Caco-2 (cell line): ENCODE measurements at regions not wholly inside any gene's neighbourhood (a gene's known extent, or its start where the extent isn't known, plus 50 kb on each side); places are given as distances from the start of the nearest gene placed in this dataset.
"Not testable (repeated sequence)": the region's sequence is repeated elsewhere in the genome, so short reads cannot be mapped to it uniquely, and the experiment has no call there.

Experiments
- BruUV-seq: library from RNA; stranded (reverse); fragments of 400-500 nt; replicated peaks from 2 replicates; lab custom pipeline; 2021; lab: Mats Ljungman, UMichigan
- CTCF ChIA-PET: fragments of 300-600 bp; sonication (Branson Sonifier 250); formaldehyde crosslinking; loops from one replicate; lab custom pipeline; 2022; ENCODE audit warnings: antibody characterized with exemption; lab: Charles Lee
- POLR2A ChIA-PET: fragments of 300-600 bp; sonication (Branson Sonifier 250); formaldehyde crosslinking; loops from one replicate; lab custom pipeline; 2022; ENCODE audit warnings: antibody characterized with exemption; lab: Charles Lee
- DNase-seq, 2 experiments: peaks; one replicate each; pipeline versions ENCODE4 v3.0.0 to v3.0.0-alpha.2; 2020 to 2022
- H3K27me3 ChIP-seq: replicated peaks from 2 replicates; pipeline ENCODE4 v1.6.0; 2011; ENCODE audit warnings: low read length; ENCODE audit not compliant: control insufficient read depth, insufficient read depth
- H3K36me3 ChIP-seq: 2 replicates; pipeline ENCODE4 v1.5.1; 2011; ENCODE audit warnings: low read length; ENCODE audit not compliant: control insufficient read depth, insufficient read depth
- H3K4me1 ChIP-seq: fragments of 250-450 bp; sonication (Bioruptor Pico); 2 replicates; pipeline ENCODE4 v1.5.1; 2020; ENCODE audit warnings: mild to moderate bottlenecking
- H3K4me3 ChIP-seq: 2 replicates; pipeline ENCODE4 v1.5.1; 2011; ENCODE audit warnings: low read depth, mild to moderate bottlenecking, control low read depth, low read length
- H3K9me3 ChIP-seq: fragments of 250-450 bp; sonication (Bioruptor Pico); 2 replicates; pipeline ENCODE4 v1.5.1; 2020; ENCODE audit warnings: mild to moderate bottlenecking, moderate library complexity
- H3K27ac Mint-ChIP-seq: one replicate; pipeline ENCODE4 v1.8.0; 2022; ENCODE audit warnings: mixed read lengths; ENCODE audit not compliant: unreplicated experiment
- H3K27me3 Mint-ChIP-seq: one replicate; pipeline ENCODE4 v1.8.0; 2022; ENCODE audit warnings: mixed read lengths; ENCODE audit not compliant: insufficient read depth, unreplicated experiment
- H3K36me3 Mint-ChIP-seq: one replicate; pipeline ENCODE4 v1.8.0; 2022; ENCODE audit warnings: mild to moderate bottlenecking, mixed read lengths; ENCODE audit not compliant: insufficient read depth, unreplicated experiment
- H3K4me1 Mint-ChIP-seq: one replicate; pipeline ENCODE4 v1.8.0; 2022; ENCODE audit warnings: low read depth, mixed read lengths; ENCODE audit not compliant: unreplicated experiment
- H3K4me3 Mint-ChIP-seq: one replicate; pipeline ENCODE4 v1.8.0; 2022; ENCODE audit warnings: mild to moderate bottlenecking, moderate library complexity, mixed read lengths; ENCODE audit not compliant: unreplicated experiment
- H3K9me3 Mint-ChIP-seq: one replicate; pipeline ENCODE4 v1.8.0; 2022; ENCODE audit warnings: mixed read lengths; ENCODE audit not compliant: unreplicated experiment
- CTCF ChIP-seq, 2 experiments: fragments of 200-600 bp in 1 of 2; IDR thresholded peaks; 1 replicate in 1 of 2; 2 replicates in 1 of 2; pipeline versions ENCODE4 v1.5.1 to v1.8.0; 2011 to 2022; ENCODE audit warnings: antibody characterized with exemption in 1 of 2, control low read depth in 1 of 2, inconsistent platforms in 1 of 2, low read depth in 1 of 2, low read length in 1 of 2, mild to moderate bottlenecking in 1 of 2, moderate library complexity in 1 of 2; ENCODE audit not compliant: insufficient read depth in 1 of 2, severe bottlenecking in 1 of 2, unreplicated experiment in 1 of 2
- intact Hi-C: fragments of 100-400 bp; cut with micrococcal nuclease; formaldehyde crosslinking; loops from one replicate; pipeline ENCODE4 v1.10.0; 2022; ENCODE audit not compliant: unreplicated experiment

DNA sequence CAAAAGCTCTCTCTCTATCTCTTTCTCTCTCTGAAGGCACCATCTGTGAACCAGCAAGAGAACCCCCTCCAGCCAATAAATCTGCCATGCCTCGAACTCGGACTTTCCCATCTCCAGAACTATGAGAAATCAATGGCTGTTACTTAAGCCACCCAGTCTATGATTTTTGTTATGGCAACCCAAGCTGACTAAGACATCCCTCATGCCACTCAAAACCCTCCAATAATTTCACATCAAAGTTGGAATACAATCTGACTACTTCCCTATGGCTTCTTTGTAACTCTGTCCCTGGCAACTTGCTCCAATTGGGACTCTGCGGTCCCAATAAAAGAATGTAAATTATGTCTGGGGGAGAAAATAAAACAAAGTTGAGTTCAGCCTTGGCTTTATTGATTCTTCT is 265.7 kb downstream of the SHOX start:
- H3K4me1 ChIP-seq: no peaks in the 10 kb centered on the region
- no peak for DNase-seq
- ChIA-PET POLR2A (no interaction called here), CTCF (no interaction called here)
- Mint-ChIP-seq H3K4me1 (no peaks in the 10 kb centered on the region), H3K36me3 (no peaks in the 10 kb centered on the region), H3K9me3 (peaks cover 73% of the 10 kb centered on the region), H3K4me3 (no peak overlapping the region), H3K27me3 (no peaks in the 10 kb centered on the region), H3K27ac (no peak overlapping the region)
- TF ChIP-seq CTCF (IDR thresholded peaks at IDR 0.05; ENCODE audit: insufficient read depth in 1 of 2, low read depth in 1 of 2, low read length in 1 of 2, severe bottlenecking in 1 of 2, unreplicated experiment in 1 of 2): no peak
- no TSS peak for BruUV-seq
- intact Hi-C loops: no loop called here
- no peaks in the 10 kb centered on the region for H3K9me3 ChIP-seq
- no peaks in the 10 kb centered on the region for H3K27me3 ChIP-seq
- no peak overlapping the region for H3K4me3 ChIP-seq
- no peaks in the 10 kb centered on the region for H3K36me3 ChIP-seq

DNA sequence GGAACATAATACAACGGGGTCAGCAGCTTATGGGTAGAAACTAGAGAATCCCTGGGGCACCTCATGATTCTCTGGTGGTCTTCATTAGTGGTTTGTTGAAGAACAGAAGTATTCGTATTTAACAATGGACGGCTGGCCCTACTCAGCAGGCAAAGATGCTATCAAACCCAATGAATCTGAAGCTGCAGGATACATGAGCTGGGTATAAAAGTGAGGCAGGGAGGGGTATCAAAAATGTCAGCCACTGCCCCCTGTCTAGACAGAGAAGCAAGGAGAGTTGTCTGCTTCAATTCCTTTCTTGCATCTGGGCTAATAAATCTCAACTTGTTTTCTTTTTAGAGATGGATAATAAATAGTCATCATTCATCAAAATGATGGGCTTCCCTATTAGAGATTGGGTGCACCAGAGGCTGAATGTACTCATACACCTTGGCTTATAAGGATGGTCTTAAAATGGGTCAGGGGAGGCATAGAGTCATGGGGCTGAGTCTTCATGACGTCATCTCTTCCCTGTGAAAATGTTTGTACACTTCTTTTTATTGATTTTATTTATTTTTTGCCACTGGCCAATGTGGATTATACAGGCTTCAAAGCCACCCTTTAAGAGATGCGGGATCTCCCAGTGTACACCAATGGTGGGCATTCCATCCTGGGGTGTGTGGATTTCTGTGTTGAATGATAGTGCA is 259.5 kb downstream of the SHOX start:
- H3K4me1 Mint-ChIP-seq: no peaks in the 10 kb centered on the region
- no peak overlapping the region for H3K4me3 Mint-ChIP-seq
- BruUV-seq: no TSS peak
- ChIA-PET POLR2A (no interaction called here), CTCF (no interaction called here)
- no peaks in the 10 kb centered on the region for H3K27me3 Mint-ChIP-seq
- TF ChIP-seq CTCF (IDR thresholded peaks at IDR 0.05; ENCODE audit: insufficient read depth in 1 of 2, low read depth in 1 of 2, low read length in 1 of 2, severe bottlenecking in 1 of 2, unreplicated experiment in 1 of 2): no peak
- no peak for DNase-seq
- H3K36me3 Mint-ChIP-seq: no peaks in the 10 kb centered on the region
- Histone ChIP-seq H3K9me3 (peaks cover 8% of the 10 kb centered on the region; the same call in 1 of the 2 replicates), H3K27me3 (no peaks in the 10 kb centered on the region), H3K4me3 (no peak overlapping the region), H3K4me1 (no peaks in the 10 kb centered on the region), H3K36me3 (no peaks in the 10 kb centered on the region)
- intact Hi-C loops: no loop called here
- peaks cover 43% of the 10 kb centered on the region for H3K9me3 Mint-ChIP-seq
- H3K27ac Mint-ChIP-seq: no peak overlapping the region

- BruUV-seq, POLR2A ChIA-PET, intact Hi-C loops: not testable (repeated sequence)
Observed at GRCh38 chrX:887724-888123, 257.1 kb downstream of the SHOX start.

More at GRCh38 chrX:887724-888123, 257.1 kb downstream of the SHOX start:
- H3K9me3 Mint-ChIP-seq: peaks cover 33% of the 10 kb centered on the region
- CTCF ChIA-PET, H3K4me1 Mint-ChIP-seq, H3K27ac Mint-ChIP-seq, H3K27me3 Mint-ChIP-seq, H3K4me3 Mint-ChIP-seq, H3K27me3 ChIP-seq, H3K36me3 ChIP-seq, H3K4me1 ChIP-seq, H3K9me3 ChIP-seq, DNase-seq, H3K4me3 ChIP-seq, H3K36me3 Mint-ChIP-seq: not testable (repeated sequence)
